Stimulated activated naive CD4-positive, alpha-beta T cell treated with Interleukin-2 at 50 U/mL for 16 hours (primary cell): ENCODE measurements at regions not wholly inside any gene's neighbourhood (a gene's known extent, or its start where the extent isn't known, plus 50 kb on each side); places are given as distances from the start of the nearest gene placed in this dataset.

ENCODE experiments used
- DNase-seq: peaks from one replicate; lab custom pipeline; 2025; lab: John Stamatoyannopoulos, UW

DNA sequence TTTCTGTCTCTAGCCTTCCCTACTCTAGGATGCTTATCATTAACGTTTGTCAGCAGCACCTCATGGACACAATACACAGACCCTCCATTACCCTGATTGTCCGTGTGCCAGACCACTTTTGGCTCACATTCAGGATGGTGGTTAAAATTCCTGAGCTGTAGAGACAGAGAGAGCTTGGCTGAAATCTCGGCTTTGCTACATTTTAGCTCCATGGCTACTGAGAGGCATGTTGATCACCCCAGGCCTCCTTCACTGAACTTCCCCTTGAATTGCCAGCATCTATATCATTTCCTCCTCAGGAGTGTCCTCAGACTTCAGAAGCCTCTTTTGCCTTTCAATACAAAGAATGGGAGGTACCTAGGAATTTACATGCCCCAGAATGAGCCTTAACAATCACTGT lies 104.7 kb upstream of the ISL1 start:
- no peak for DNase-seq

DNA sequence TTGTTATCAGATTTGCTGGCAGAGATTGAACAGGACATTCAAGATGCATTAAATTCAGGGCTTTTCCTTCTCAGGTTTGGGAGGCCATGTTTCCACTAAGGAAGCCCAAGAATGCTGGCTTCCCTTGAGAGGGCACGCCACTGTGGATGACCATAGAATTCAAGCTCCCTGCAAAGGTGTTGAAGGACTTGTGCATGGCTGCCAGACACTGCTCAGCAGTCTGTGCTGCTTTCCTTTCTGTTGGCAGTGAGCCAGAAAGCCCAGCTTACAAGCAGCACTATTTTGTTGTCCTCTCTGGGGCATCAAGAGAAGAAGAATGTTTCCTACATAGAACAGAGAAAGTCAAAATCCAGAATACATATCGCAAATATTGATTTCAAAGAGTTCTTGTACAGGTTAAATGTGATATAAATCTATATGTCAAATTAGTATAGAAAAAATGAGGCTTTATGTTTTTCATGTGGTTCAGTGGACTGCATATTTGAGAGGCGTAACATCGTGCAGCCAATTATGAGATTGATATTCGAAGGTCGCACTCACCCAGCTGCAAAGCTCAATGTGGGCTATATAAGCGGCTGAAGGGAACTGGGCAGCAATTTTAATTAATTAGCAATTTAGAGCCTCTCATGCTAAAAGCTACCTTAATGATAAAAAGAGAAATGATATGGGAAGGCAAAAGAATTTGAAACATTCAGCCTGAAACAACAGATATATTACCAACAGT lies 103.1 kb upstream of the ISL1 start:
- no peak for DNase-seq

GRCh38 chr5:51286046-51286445 lies 97.2 kb upstream of the ISL1 start:
- no peak for DNase-seq

DNA sequence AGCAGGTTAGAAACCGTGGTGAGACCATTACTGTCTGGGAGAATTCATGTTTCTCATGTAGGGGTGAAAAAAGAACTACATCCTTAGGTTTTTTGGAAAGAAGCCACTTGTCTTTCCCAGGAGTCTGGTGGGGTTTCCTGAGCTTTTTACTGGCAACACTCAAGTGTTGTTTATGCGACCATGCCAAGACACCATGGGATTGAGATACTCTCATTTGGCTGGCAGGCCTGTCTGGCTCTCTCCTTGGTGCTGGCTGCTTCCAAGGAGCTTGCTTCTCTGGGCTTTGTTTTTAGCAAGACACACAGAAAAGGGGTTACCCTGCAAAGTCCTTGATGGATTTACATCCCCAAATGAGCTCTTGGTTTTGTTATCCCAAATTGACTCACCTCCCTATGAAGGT lies 80.9 kb upstream of the ISL1 start:
- no peak for DNase-seq

- no peak for DNase-seq
Observed at GRCh38 chr5:51326844-51327243, 56.4 kb upstream of the ISL1 start.
